HCT116 (cell line): ENCODE measurements at regions not wholly inside any gene's neighbourhood (a gene's known extent, or its start where the extent isn't known, plus 50 kb on each side); places are given as distances from the start of the nearest gene placed in this dataset.

ENCODE experiments used
- ATAC-seq: fragments of 200-7000 bp; cut with Tn5 transposase; 2 replicates; pipeline ENCODE4 v1.9.1; 2020; ENCODE audit warnings: mild to moderate bottlenecking, moderate library complexity
- BruUV-seq: library from RNA; stranded (reverse); fragments of 400-500 nt; replicated peaks from 2 replicates; lab custom pipeline; 2021; lab: Mats Ljungman, UMichigan
- CTCF ChIA-PET: fragments of 300-600 bp; sonication (Branson Sonifier 250); formaldehyde crosslinking; loops from one replicate; lab custom pipeline; 2021; ENCODE audit warnings: antibody characterized with exemption; lab: Charles Lee
- POLR2A ChIA-PET: fragments of 300-600, 350-600 bp; sonication (Branson Sonifier 250); formaldehyde crosslinking; loops from one replicate; lab custom pipeline; 2021; ENCODE audit warnings: antibody characterized with exemption; lab: Charles Lee
- RAD21 ChIA-PET, 2 experiments: fragments of 300-600 bp; sonication (Branson Sonifier 250); formaldehyde crosslinking; loops; one replicate each; lab custom pipeline; 2023; ENCODE audit warnings: low total read pairs in 2 of 2; ENCODE audit not compliant: uncharacterized antibody in 2 of 2, unreplicated experiment in 2 of 2, low non-redundant PET in 1 of 2; lab: Charles Lee
- DNase-seq: peaks from one replicate; pipeline ENCODE4 v3.0.0-alpha.2; 2010; ENCODE audit warnings: low read depth, low spot score
- H2AFZ ChIP-seq: fragments of 200-600 bp; shearing (Covaris generic), sonication (generic); 2 replicates; pipeline ENCODE4 v1.6.1; 2017; ENCODE audit warnings: low read depth, mixed run types, mixed read lengths, antibody characterized with exemption, low read length; ENCODE audit not compliant: poor library complexity, severe bottlenecking
- H3K27ac ChIP-seq: 2 replicates; pipeline ENCODE4 v1.5.1; 2012; ENCODE audit warnings: low read depth, low read length
- H3K27me3 ChIP-seq: fragments of 200-600 bp; sonication (generic); 2 replicates; pipeline ENCODE4 v1.6.1; 2016; ENCODE audit warnings: mixed run types, low read length, mixed read lengths; ENCODE audit not compliant: insufficient read depth
- H3K36me3 ChIP-seq, 2 experiments: fragments of 200-500 bp in 1 of 2; fragments of 200-600 bp in 1 of 2; sonication (Bioruptor generic) in 1 of 2; sonication (generic) in 1 of 2; 2 replicates each; pipeline versions ENCODE4 v1.5.1 to v1.6.1; 2014 to 2016; ENCODE audit warnings: low read length in 2 of 2, inconsistent platforms in 1 of 2, mixed read lengths in 1 of 2, mixed run types in 1 of 2; ENCODE audit not compliant: insufficient read depth in 2 of 2, control insufficient read depth in 1 of 2
- H3K4me1 ChIP-seq, 2 experiments: fragments of 200-600 bp in 1 of 2; sonication (generic) in 1 of 2; 2 replicates each; pipeline versions ENCODE4 v1.5.1 to v1.6.1; 2012 to 2017; ENCODE audit warnings: low read length in 2 of 2, inconsistent platforms in 1 of 2, mild to moderate bottlenecking in 1 of 2, mixed read lengths in 1 of 2, mixed run types in 1 of 2, moderate library complexity in 1 of 2; ENCODE audit not compliant: insufficient read depth in 2 of 2, control insufficient read depth in 1 of 2
- H3K4me2 ChIP-seq: fragments of 200-600 bp; sonication (generic); 2 replicates; pipeline ENCODE4 v1.6.1; 2017; ENCODE audit warnings: mixed run types, low read length, mixed read lengths
- H3K4me3 ChIP-seq, 2 experiments: fragments of 200-600 bp in 1 of 2; sonication (generic) in 1 of 2; replicated peaks in 1 of 2; 2 replicates each; pipeline ENCODE4 v1.5.1; 2011 to 2016; ENCODE audit warnings: low read length in 2 of 2, control low read depth in 1 of 2, low read depth in 1 of 2, mild to moderate bottlenecking in 1 of 2, mixed read lengths in 1 of 2, mixed run types in 1 of 2
- H3K79me2 ChIP-seq: fragments of 200-600 bp; sonication (generic); 2 replicates; pipeline ENCODE4 v1.6.1; 2017; ENCODE audit warnings: mild to moderate bottlenecking, mixed run types, low read length, moderate library complexity, mixed read lengths; ENCODE audit not compliant: insufficient read depth
- H3K9ac ChIP-seq: fragments of 200-600 bp; sonication (generic); 2 replicates; pipeline ENCODE4 v1.6.1; 2016; ENCODE audit warnings: low read length, mixed read lengths
- H3K9me2 ChIP-seq: fragments of 200-600 bp; sonication (generic), shearing (Covaris generic); 2 replicates; pipeline ENCODE4 v1.6.1; 2017; ENCODE audit warnings: mixed run types, mild to moderate bottlenecking, moderate library complexity; ENCODE audit not compliant: insufficient read depth
- H3K9me3 ChIP-seq, 2 experiments: fragments of 200-500 bp in 1 of 2; fragments of 200-600 bp in 1 of 2; sonication (Bioruptor generic) in 1 of 2; sonication (generic) in 1 of 2; 2 replicates each; pipeline ENCODE4 v1.6.1; 2014 to 2017; ENCODE audit warnings: low read length in 2 of 2, mixed read lengths in 2 of 2, inconsistent platforms in 1 of 2, low read depth in 1 of 2, mild to moderate bottlenecking in 1 of 2, mixed run types in 1 of 2, moderate library complexity in 1 of 2; ENCODE audit not compliant: control insufficient read depth in 1 of 2, insufficient read depth in 1 of 2
- H4K20me1 ChIP-seq: fragments of 200-600 bp; sonication (generic), shearing (Covaris generic); 2 replicates; pipeline ENCODE4 v1.6.1; 2017; ENCODE audit warnings: mixed run types, mild to moderate bottlenecking, moderate library complexity; ENCODE audit not compliant: insufficient read depth
- CBX3 ChIP-seq: IDR thresholded peaks from 2 replicates; pipeline ENCODE4 v1.6.1; 2012; ENCODE audit warnings: low read depth
- CEBPB ChIP-seq: IDR thresholded peaks from 2 replicates; pipeline ENCODE4 v1.6.1; 2012; ENCODE audit warnings: low read depth
- EGR1 ChIP-seq: IDR thresholded peaks from 2 replicates; pipeline ENCODE4 v1.6.1; 2012; ENCODE audit warnings: low read depth
- ELF1 ChIP-seq: IDR thresholded peaks from 2 replicates; pipeline ENCODE4 v1.6.1; 2012; ENCODE audit warnings: low read depth, borderline replicate concordance
- EZH2 ChIP-seq: fragments of 200-600 bp; sonication (generic); IDR thresholded peaks from 2 replicates; pipeline ENCODE4 v1.6.1; 2017; ENCODE audit warnings: antibody characterized with exemption, mixed run types
- EZH2phosphoT487 ChIP-seq: fragments of 200-600 bp; IDR thresholded peaks from 2 replicates; pipeline ENCODE4 v1.6.1; 2018; ENCODE audit warnings: antibody characterized with exemption, borderline replicate concordance
- FOSL1 ChIP-seq: IDR thresholded peaks from 2 replicates; pipeline ENCODE4 v1.6.1; 2012; ENCODE audit warnings: low read depth
- JUND ChIP-seq: IDR thresholded peaks from 2 replicates; pipeline ENCODE4 v1.6.1; 2012
- POLR2AphosphoS5 ChIP-seq: IDR thresholded peaks from 2 replicates; pipeline ENCODE4 v1.6.1; 2011; ENCODE audit warnings: mild to moderate bottlenecking, low read depth, low read length, moderate library complexity
- RAD21 ChIP-seq: IDR thresholded peaks from 2 replicates; pipeline ENCODE4 v1.6.1; 2012; ENCODE audit warnings: low read depth, mild to moderate bottlenecking
- SIN3A ChIP-seq: IDR thresholded peaks from 2 replicates; pipeline ENCODE4 v1.6.1; 2012; ENCODE audit warnings: low read depth
- SP1 ChIP-seq: IDR thresholded peaks from 2 replicates; pipeline ENCODE4 v1.6.1; 2012; ENCODE audit warnings: low read depth
- SRF ChIP-seq: IDR thresholded peaks from 2 replicates; pipeline ENCODE4 v1.6.1; 2012; ENCODE audit warnings: low read depth
- TCF7L2 ChIP-seq: IDR thresholded peaks from 2 replicates; pipeline ENCODE4 v1.7.0; 2011; ENCODE audit warnings: borderline replicate concordance, inconsistent platforms; ENCODE audit not compliant: insufficient read depth, insufficient read length; ENCODE audit errors: extremely low read depth
- YY1 ChIP-seq: IDR thresholded peaks from 2 replicates; pipeline ENCODE4 v1.6.1; 2011; ENCODE audit warnings: low read length, low read depth, moderate library complexity, mild to moderate bottlenecking; ENCODE audit not compliant: insufficient replicate concordance; ENCODE audit errors: extremely low read depth
- ZFX ChIP-seq: fragments of 450-650 bp; IDR thresholded peaks from 2 replicates; pipeline ENCODE4 v1.6.1; 2017
- ZNF274 ChIP-seq: fragments of 200-500 bp; sonication (Bioruptor generic); IDR thresholded peaks from 2 replicates; pipeline ENCODE4 v1.6.1; 2014; ENCODE audit warnings: mild to moderate bottlenecking, low read depth, low read length, inconsistent platforms
- intact Hi-C: fragments of 100-400 bp; cut with micrococcal nuclease; formaldehyde crosslinking; loops from 2 replicates; pipeline ENCODE4 v1.10.0; 2022
- TF ChIP-seq, protein P1 (sequence below): IDR thresholded peaks from 2 replicates; pipeline ENCODE4 v1.6.1; 2011; ENCODE audit warnings: mild to moderate bottlenecking, low read length, moderate library complexity; ENCODE audit not compliant: insufficient replicate concordance; ENCODE audit errors: extremely low read depth

DNA sequence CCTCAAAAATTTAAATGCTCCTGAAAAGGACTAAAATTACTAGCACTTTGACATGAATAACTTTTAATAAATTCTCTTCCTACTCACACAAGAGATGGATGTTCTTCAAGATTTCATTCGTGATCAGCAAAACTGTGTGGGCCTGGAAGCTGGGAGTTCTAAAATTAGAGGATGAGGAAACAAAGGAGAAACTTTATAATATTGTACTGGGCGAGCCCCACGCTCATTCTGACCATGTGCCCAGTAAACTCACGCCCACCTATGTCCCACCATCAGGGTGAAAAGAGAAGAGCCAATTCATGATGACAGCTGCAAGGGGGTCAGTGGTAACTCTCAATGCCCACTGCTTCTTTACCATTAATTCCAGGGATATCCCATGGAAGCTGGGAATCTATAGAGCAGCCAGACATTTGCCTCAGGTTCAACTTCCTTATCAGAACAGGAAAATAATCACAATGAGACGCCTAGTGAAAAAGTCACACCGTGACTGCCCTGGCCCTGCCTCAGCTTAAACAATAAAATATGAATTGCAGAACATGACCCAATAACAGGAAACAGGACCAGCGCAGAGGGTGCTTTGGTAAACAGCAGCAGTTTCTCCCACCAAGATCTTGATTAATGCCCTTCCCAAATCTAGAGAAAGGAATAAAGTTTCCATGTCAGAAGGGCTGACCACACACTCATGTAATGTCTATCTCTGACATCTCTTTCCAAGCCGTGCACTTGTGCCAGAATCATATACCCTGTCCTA lies 438.6 kb downstream of the TXNL1 start:
- ChIA-PET RAD21 (no interaction called here), POLR2A (no interaction called here), CTCF (no interaction called here)
- H2AFZ ChIP-seq, result no peak overlapping the region
- no peak overlapping the region for H3K4me2 ChIP-seq
- no peak overlapping the region for H3K4me3 ChIP-seq
- no peaks in the 10 kb centered on the region for H3K79me2 ChIP-seq
- ATAC-seq, result no peak
- no peak for DNase-seq
- intact Hi-C loops, result no loop called here
- no peak overlapping the region for H3K27ac ChIP-seq
- H4K20me1 ChIP-seq, result no peaks in the 10 kb centered on the region
- H3K9me3 ChIP-seq, result peaks cover 6 to 30% of the 10 kb centered on the region in 2 experiments; a peak in 2 of 4 replicates
- no peaks in the 10 kb centered on the region for H3K9me2 ChIP-seq
- H3K36me3 ChIP-seq, result no peaks in the 10 kb centered on the region
- no peaks in the 10 kb centered on the region for H3K27me3 ChIP-seq
- no TSS peak for BruUV-seq
- H3K4me1 ChIP-seq, result no peaks in the 10 kb centered on the region
- TF ChIP-seq ELF1 (no peak), SP1 (no peak), ZFX (no peak), SRF (no peak), ZNF274 (no peak), CEBPB (no peak), JUND (no peak), TCF7L2 (no peak), POLR2AphosphoS5 (no peak), YY1 (no peak)
- no peak overlapping the region for H3K9ac ChIP-seq

DNA sequence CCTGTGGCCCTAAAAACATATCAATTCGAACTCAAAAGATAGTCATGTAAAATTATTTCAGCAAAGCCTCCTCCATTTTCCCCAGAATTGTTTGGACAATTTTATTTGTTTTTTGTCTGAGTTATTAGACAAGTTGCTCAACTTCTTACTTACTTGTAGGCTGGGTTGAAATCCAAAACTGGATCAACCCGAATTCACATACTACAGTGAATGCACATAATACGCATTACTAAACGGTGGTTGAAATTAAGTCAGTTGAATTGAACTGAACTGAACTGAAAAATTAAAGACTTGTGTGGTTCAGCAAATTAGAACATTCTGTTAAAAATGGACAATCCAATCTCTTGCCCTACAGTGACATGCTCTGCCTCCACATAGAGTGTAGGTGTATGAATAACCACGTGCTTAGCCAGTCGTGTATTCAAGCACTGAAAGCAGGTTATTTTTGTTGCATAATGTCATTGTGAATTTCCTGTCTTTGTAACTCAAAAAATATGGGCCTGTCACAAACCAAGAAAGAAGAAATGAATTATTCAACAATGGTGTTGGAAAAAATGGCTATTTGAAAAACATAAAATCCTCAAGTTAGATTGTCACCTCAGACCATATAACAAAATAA lies 441.0 kb downstream of the TXNL1 start:
- H3K36me3 ChIP-seq, result no peaks in the 10 kb centered on the region

More for the DNA sequence above, 441.0 kb downstream of the TXNL1 start:
- Histone ChIP-seq H3K27ac (no peak overlapping the region), H2AFZ (no peak overlapping the region), H3K9me3 (peaks cover 3 to 22% of the 10 kb centered on the region in 2 experiments; a peak in 2 of 4 replicates), H4K20me1 (no peaks in the 10 kb centered on the region), H3K27me3 (no peaks in the 10 kb centered on the region), H3K9ac (no peak overlapping the region), H3K4me1 (no peaks in the 10 kb centered on the region), H3K9me2 (no peaks in the 10 kb centered on the region), H3K4me2 (no peak overlapping the region), H3K79me2 (no peaks in the 10 kb centered on the region), H3K4me3 (no peak overlapping the region)
- no peak for TF ChIP-seq ELF1
- TF ChIP-seq EZH2phosphoT487, result no peak
- no peak for TF ChIP-seq EGR1
- TF ChIP-seq TCF7L2, result no peak
- TF ChIP-seq, protein P1, sequence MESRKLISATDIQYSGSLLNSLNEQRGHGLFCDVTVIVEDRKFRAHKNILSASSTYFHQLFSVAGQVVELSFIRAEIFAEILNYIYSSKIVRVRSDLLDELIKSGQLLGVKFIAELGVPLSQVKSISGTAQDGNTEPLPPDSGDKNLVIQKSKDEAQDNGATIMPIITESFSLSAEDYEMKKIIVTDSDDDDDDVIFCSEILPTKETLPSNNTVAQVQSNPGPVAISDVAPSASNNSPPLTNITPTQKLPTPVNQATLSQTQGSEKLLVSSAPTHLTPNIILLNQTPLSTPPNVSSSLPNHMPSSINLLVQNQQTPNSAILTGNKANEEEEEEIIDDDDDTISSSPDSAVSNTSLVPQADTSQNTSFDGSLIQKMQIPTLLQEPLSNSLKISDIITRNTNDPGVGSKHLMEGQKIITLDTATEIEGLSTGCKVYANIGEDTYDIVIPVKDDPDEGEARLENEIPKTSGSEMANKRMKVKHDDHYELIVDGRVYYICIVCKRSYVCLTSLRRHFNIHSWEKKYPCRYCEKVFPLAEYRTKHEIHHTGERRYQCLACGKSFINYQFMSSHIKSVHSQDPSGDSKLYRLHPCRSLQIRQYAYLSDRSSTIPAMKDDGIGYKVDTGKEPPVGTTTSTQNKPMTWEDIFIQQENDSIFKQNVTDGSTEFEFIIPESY, result no peak
- no peak for TF ChIP-seq FOSL1
- TF ChIP-seq JUND, result no peak
- TF ChIP-seq ZFX, result no peak
- no peak for TF ChIP-seq EZH2
- no peak for TF ChIP-seq POLR2AphosphoS5
- TF ChIP-seq SIN3A, result no peak
- TF ChIP-seq YY1, result no peak
- no peak for TF ChIP-seq SP1
- TF ChIP-seq CEBPB, result no peak
- TF ChIP-seq RAD21, result no peak
- no peak for TF ChIP-seq CBX3
- CTCF ChIA-PET, result no interaction called here
- intact Hi-C loops, result no loop called here
- RAD21 ChIA-PET, result no interaction called here
- POLR2A ChIA-PET, result no interaction called here
- BruUV-seq, result no TSS peak
- DNase-seq (no peak), ATAC-seq (no peak)
